GM12878 (cell line): ENCODE measurements at regions not wholly inside any gene's neighbourhood (a gene's known extent, or its start where the extent isn't known, plus 50 kb on each side); places are given as distances from the start of the nearest gene placed in this dataset.

ENCODE experiments used
- ATAC-seq: fragments of 200-7000 bp; cut with Tn5 transposase; 3 replicates; pipeline ENCODE4 v1.9.1; 2020; ENCODE audit warnings: mild to moderate bottlenecking, moderate library complexity
- BruUV-seq: library from RNA; stranded (reverse); fragments of 400-500 nt; replicated peaks from 2 replicates; lab custom pipeline; 2021; lab: Mats Ljungman, UMichigan
- CTCF ChIA-PET: fragments of 300-600 bp; sonication (Branson Sonifier 250); formaldehyde crosslinking; extraction: SDS; loops from one replicate; lab custom pipeline; 2021; ENCODE audit warnings: inconsistent platforms; lab: Yijun Ruan, JAX
- POLR2A ChIA-PET: fragments of 350-600 bp; formaldehyde crosslinking; extraction: SDS; loops from one replicate; lab custom pipeline; 2021; ENCODE audit warnings: inconsistent platforms; lab: Charles Lee
- RAD21 ChIA-PET: fragments of 300-600 bp; sonication (Branson Sonifier 250); formaldehyde crosslinking; loops from one replicate; lab custom pipeline; 2023; ENCODE audit warnings: antibody characterized with exemption; ENCODE audit not compliant: unreplicated experiment; lab: Charles Lee
- SMC1A ChIA-PET: fragments of 300-600 bp; sonication (Branson Sonifier 250); formaldehyde crosslinking; loops from one replicate; lab custom pipeline; 2023; ENCODE audit not compliant: unreplicated experiment, uncharacterized antibody; lab: Charles Lee
- DNase-seq: peaks from one replicate; pipeline ENCODE4 v3.0.0-alpha.2; 2011; ENCODE audit warnings: low read depth, low spot score
- FAIRE-seq: peaks from 3 replicates; lab custom pipeline; 2011; peaks lifted over from hg19 to GRCh38; lab: Jason Lieb, UNC
- H2AFZ ChIP-seq: 2 replicates; pipeline ENCODE4 v1.6.0; 2011; ENCODE audit warnings: low read depth, low read length, control low read depth; ENCODE audit not compliant: control insufficient read depth
- H3K27ac ChIP-seq: 2 replicates; pipeline ENCODE4 v1.5.1; 2011; ENCODE audit warnings: control low read depth; ENCODE audit not compliant: control insufficient read depth, insufficient read depth
- H3K27me3 ChIP-seq, 2 experiments: replicated peaks in 1 of 2; 2 replicates each; pipeline versions ENCODE4 v1.6.0 to v1.6.1; 2011; ENCODE audit warnings: low read length in 1 of 2; ENCODE audit not compliant: control insufficient read depth in 2 of 2, insufficient read depth in 2 of 2
- H3K36me3 ChIP-seq, 2 experiments: 2 replicates each; pipeline ENCODE4 v1.5.1; 2011; ENCODE audit warnings: low read length in 1 of 2; ENCODE audit not compliant: control insufficient read depth in 2 of 2, insufficient read depth in 2 of 2
- H3K4me1 ChIP-seq: 2 replicates; pipeline ENCODE4 v1.6.1; 2011; ENCODE audit warnings: mild to moderate bottlenecking, low read length, moderate library complexity, mixed read lengths; ENCODE audit not compliant: control insufficient read depth, insufficient read depth
- H3K4me2 ChIP-seq: 2 replicates; pipeline ENCODE4 v1.6.0; 2011; ENCODE audit warnings: control low read depth; ENCODE audit not compliant: control insufficient read depth, insufficient read depth
- H3K4me3 ChIP-seq: fragments of 200-600 bp; sonication (generic); 2 replicates; pipeline ENCODE4 v1.5.1; 2016
- H3K79me2 ChIP-seq: 2 replicates; pipeline ENCODE4 v1.6.0; 2011; ENCODE audit warnings: low read length; ENCODE audit not compliant: control insufficient read depth, insufficient read depth
- H3K9ac ChIP-seq: 2 replicates; pipeline ENCODE4 v1.8.0; 2011; ENCODE audit warnings: low read length, control low read depth, mixed read lengths; ENCODE audit not compliant: control insufficient read depth, insufficient read depth
- H3K9me3 ChIP-seq: replicated peaks from 3 replicates; pipeline ENCODE4 v1.5.1; 2011; ENCODE audit warnings: mild to moderate bottlenecking, low read length; ENCODE audit not compliant: control insufficient read depth, insufficient read depth
- H4K20me1 ChIP-seq: 2 replicates; pipeline ENCODE4 v1.6.0; 2011; ENCODE audit not compliant: control insufficient read depth, insufficient read depth
- BCL11A ChIP-seq: IDR thresholded peaks from 2 replicates; pipeline ENCODE4 v1.6.1; 2011; ENCODE audit warnings: low read depth, low read length
- CHD1 ChIP-seq: IDR thresholded peaks from 2 replicates; pipeline ENCODE4 v1.6.1; 2012; ENCODE audit warnings: low read depth, low read length, improper control_type of control experiment
- CHD2 ChIP-seq: IDR thresholded peaks from 2 replicates; pipeline ENCODE4 v1.6.1; 2011; ENCODE audit warnings: low read depth, low read length, improper control_type of control experiment, borderline replicate concordance
- DPF2 ChIP-seq: fragments of 450-650 bp; IDR thresholded peaks from 2 replicates; pipeline ENCODE4 v1.6.1; 2017; ENCODE audit warnings: mild to moderate bottlenecking
- FOS ChIP-seq: IDR thresholded peaks from 3 replicates; pipeline ENCODE4 v1.6.1; 2011; ENCODE audit warnings: borderline replicate concordance; ENCODE audit not compliant: insufficient read length; ENCODE audit errors: extremely low read depth
- FOXK2 ChIP-seq: fragments of 450-650 bp; IDR thresholded peaks from 2 replicates; pipeline ENCODE4 v1.6.1; 2017; ENCODE audit warnings: mild to moderate bottlenecking, moderate library complexity
- IKZF1 ChIP-seq: fragments of 450-650 bp; conservative IDR thresholded peaks from 2 replicates; pipeline ENCODE4 v1.6.1; 2017; ENCODE audit warnings: antibody characterized with exemption, mild to moderate bottlenecking
- IKZF2 ChIP-seq, 2 experiments: fragments of 450-650 bp; IDR thresholded peaks; 2 replicates each; pipeline ENCODE4 v1.6.1; 2017; ENCODE audit warnings: mild to moderate bottlenecking in 2 of 2, moderate library complexity in 2 of 2
- IRF4 ChIP-seq: IDR thresholded peaks from 2 replicates; pipeline ENCODE4 v1.6.1; 2011; ENCODE audit warnings: low read depth, low read length
- JUNB ChIP-seq: IDR thresholded peaks from 2 replicates; pipeline ENCODE4 v1.6.1; 2016; ENCODE audit warnings: antibody characterized with exemption, mild to moderate bottlenecking
- JUND ChIP-seq: IDR thresholded peaks from 2 replicates; pipeline ENCODE4 v1.6.1; 2012; ENCODE audit warnings: low read depth, mild to moderate bottlenecking, low read length, improper control_type of control experiment, moderate library complexity
- MXI1 ChIP-seq: fragments of 150-350 bp; IDR thresholded peaks from 2 replicates; pipeline ENCODE4 v1.6.1; 2011; ENCODE audit warnings: low read depth, mild to moderate bottlenecking, inconsistent platforms, low read length, improper control_type of control experiment
- NR2C1 ChIP-seq: fragments of 450-650 bp; IDR thresholded peaks from 2 replicates; pipeline ENCODE4 v1.6.1; 2017; ENCODE audit warnings: antibody characterized with exemption, mild to moderate bottlenecking, moderate library complexity
- POLR2AphosphoS2 ChIP-seq: IDR thresholded peaks from 2 replicates; pipeline ENCODE4 v1.6.1; 2011; ENCODE audit warnings: low read depth, mild to moderate bottlenecking, low read length, improper control_type of control experiment, moderate library complexity
- RCOR1 ChIP-seq: conservative IDR thresholded peaks from 2 replicates; pipeline ENCODE4 v1.6.1; 2012; ENCODE audit warnings: low read depth, low read length, improper control_type of control experiment
- SMAD1 ChIP-seq: fragments of 450-650 bp; IDR thresholded peaks from 2 replicates; pipeline ENCODE4 v1.6.1; 2018; ENCODE audit warnings: mild to moderate bottlenecking, low read depth; ENCODE audit not compliant: partially characterized antibody
- SMARCA5 ChIP-seq: fragments of 450-650 bp; IDR thresholded peaks from 2 replicates; pipeline ENCODE4 v1.6.1; 2017; ENCODE audit warnings: mild to moderate bottlenecking
- SMC3 ChIP-seq: IDR thresholded peaks from 2 replicates; pipeline ENCODE4 v1.6.1; 2011; ENCODE audit warnings: low read length, improper control_type of control experiment, borderline replicate concordance
- SREBF1 ChIP-seq: IDR thresholded peaks from 2 replicates; pipeline ENCODE4 v1.6.1; 2012; ENCODE audit warnings: mild to moderate bottlenecking, low read length
- TBL1XR1 ChIP-seq: IDR thresholded peaks from 2 replicates; pipeline ENCODE4 v1.6.1; 2012; ENCODE audit warnings: low read depth, low read length, improper control_type of control experiment
- TCF12 ChIP-seq: IDR thresholded peaks from 2 replicates; pipeline ENCODE4 v1.6.1; 2011; ENCODE audit warnings: low read depth, mild to moderate bottlenecking, low read length
- ZNF217 ChIP-seq: fragments of 450-650 bp; IDR thresholded peaks from 2 replicates; pipeline ENCODE4 v1.6.1; 2017; ENCODE audit warnings: antibody characterized with exemption, mild to moderate bottlenecking
- WGBS: methylation state at CpG from one replicate; pipeline ENCODE4 v1.1.6; 2016; ENCODE audit warnings: low lambda C conversion rate; ENCODE audit not compliant: insufficient replicate concordance, insufficient coverage; ENCODE audit errors: missing lambda C conversion rate; 5-methylcytosine and 5-hydroxymethylcytosine counted together
- in situ Hi-C: fragments of 300-500 bp; cut with MboI; formaldehyde crosslinking; loops from 9 replicates; pipeline ENCODE4 v1.14.3; 2018; ENCODE audit warnings: mixed read lengths
- intact Hi-C: fragments of 100-400 bp; cut with micrococcal nuclease; formaldehyde crosslinking; loops from one replicate; pipeline ENCODE4 v1.14.2; 2022; ENCODE audit not compliant: unreplicated experiment
- TF ChIP-seq, protein P1 (sequence below): IDR thresholded peaks from 2 replicates; pipeline ENCODE4 v1.6.1; 2011; ENCODE audit warnings: borderline replicate concordance, low read depth, mild to moderate bottlenecking, moderate library complexity, mixed read lengths, low read length; ENCODE audit not compliant: insufficient read depth; ENCODE audit errors: extremely low read length
- TF ChIP-seq, protein P2 (sequence below): IDR thresholded peaks from 2 replicates; pipeline ENCODE4 v1.6.1; 2012; ENCODE audit warnings: low read depth, low read length, improper control_type of control experiment

DNA sequence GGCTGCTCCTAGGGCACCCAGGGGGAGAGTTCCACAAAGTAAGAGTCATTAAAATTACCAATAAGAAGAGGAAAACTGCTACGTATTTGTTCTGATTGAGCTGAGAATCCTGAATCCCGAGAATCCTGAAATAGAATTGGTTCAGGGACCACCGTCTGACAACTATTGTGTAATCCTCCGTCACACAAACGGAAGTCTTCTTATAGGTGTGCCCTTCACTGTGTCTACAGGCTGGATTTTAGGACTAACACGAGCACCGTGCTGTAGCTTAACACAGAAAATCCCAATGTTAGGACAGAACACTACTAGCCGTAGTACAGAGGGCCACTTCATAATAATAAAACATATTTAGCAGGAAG is 50.6 kb upstream of the RNF182 start (continued):
- TF ChIP-seq, protein P1, sequence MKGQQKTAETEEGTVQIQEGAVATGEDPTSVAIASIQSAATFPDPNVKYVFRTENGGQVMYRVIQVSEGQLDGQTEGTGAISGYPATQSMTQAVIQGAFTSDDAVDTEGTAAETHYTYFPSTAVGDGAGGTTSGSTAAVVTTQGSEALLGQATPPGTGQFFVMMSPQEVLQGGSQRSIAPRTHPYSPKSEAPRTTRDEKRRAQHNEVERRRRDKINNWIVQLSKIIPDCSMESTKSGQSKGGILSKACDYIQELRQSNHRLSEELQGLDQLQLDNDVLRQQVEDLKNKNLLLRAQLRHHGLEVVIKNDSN = no peak
- TF ChIP-seq JUND (no peak), CHD1 (no peak), IKZF1 (no peak), BCL11A (no peak)

DNA sequence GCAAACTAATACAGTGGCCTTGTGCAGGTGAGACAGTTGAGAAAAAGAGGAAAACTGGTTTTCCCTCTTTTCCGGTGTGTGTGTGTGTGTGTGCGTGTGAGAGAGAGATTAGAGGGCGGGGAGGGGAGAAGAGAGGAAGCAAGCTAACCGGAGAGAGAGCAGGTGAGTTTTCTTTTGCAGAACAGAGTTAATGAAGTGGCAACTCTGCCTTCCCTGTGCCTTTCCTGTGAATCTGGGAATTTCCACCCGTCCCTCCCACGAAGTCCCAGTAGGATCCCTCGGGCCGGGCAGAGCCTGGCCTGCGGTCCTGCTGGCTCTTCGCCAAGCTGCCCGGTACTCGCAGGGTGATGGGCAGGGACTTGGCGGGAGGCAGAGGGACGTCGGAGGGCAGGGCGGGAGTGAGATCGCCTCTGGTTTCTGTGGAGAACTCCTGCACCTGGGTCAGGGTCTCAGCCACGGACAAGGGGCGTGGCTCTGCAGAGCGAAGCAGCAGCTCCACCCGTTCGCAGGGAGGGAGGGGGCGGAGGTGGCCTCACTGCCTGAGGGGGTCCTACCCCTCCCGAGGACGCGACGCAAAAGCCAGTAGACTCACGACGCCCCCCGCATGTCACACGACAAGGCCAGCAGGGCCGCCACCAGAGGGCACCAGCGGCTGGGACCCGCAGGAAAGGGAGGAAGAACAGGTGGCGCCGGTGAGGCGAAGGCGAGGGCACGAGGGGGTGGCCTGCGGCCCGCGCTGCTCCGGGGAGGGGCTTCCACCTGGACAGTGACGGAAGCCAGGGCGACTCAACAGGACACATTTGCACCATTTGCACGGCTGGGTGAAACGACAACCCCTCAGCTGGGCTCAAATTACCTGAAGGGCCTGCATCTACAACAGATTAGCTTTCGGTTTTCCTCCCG is 51.2 kb upstream of the RNF182 start:
- DNase-seq (peak; percentile 5), FAIRE-seq (no peak), ATAC-seq (peak; percentile 87)
- SMC1A ChIA-PET = interaction anchor here (0.6 to 2.5 kb wide), 5 partner anchors 62 to 275 kb away, joined by 3 to 23 read pairs (median 3); no protein-coding TSS in a partner anchor
- no peaks in the 10 kb centered on the region for H4K20me1 ChIP-seq
- peak overlapping the region; percentile 80 for H2AFZ ChIP-seq
- H3K4me3 ChIP-seq = peak overlapping the region; percentile 47; the same call in 1 of the 2 replicates
- POLR2A ChIA-PET = no interaction called here
- WGBS = 3% methylated on average over 48 of the region's 49 CpGs
- in situ Hi-C loops (no loop called here), intact Hi-C loops (loop anchor here (5.0 kb wide), 1 partner anchor 76 kb away; no protein-coding TSS in a partner anchor)
- no peaks in the 10 kb centered on the region; the same call in 2 of the 3 replicates for H3K9me3 ChIP-seq
- CTCF ChIA-PET = interaction anchor here (0.7 to 2.1 kb wide), 13 partner anchors 12 to 591 kb away, joined by 3 to 19 read pairs (median 3); no protein-coding TSS in a partner anchor
- H3K79me2 ChIP-seq = no peaks in the 10 kb centered on the region
- H3K9ac ChIP-seq = peak overlapping the region; percentile 38; the same call in 1 of the 2 replicates
- no peaks in the 10 kb centered on the region for H3K27me3 ChIP-seq
- H3K27ac ChIP-seq = no peak overlapping the region
- H3K36me3 ChIP-seq = no peaks in the 10 kb centered on the region
- H3K4me2 ChIP-seq = peak overlapping the region; percentile 97
- no TSS peak for BruUV-seq
- peaks cover 5% of the 10 kb centered on the region for H3K4me1 ChIP-seq
- RAD21 ChIA-PET = interaction anchor here (1.0 to 2.6 kb wide), 2 partner anchors 193 to 276 kb away, joined by 3 to 10 read pairs; no protein-coding TSS in a partner anchor
- TF ChIP-seq FOS (no peak), ZNF217 (no peak), JUNB (no peak), POLR2AphosphoS2 (no peak), MXI1 (no peak), SREBF1 (no peak), RCOR1 (no peak), DPF2 (no peak), SMC3 (peak; percentile 50), TCF12 (peak; percentile 80), TBL1XR1 (no peak), SMAD1 (no peak), CHD2 (no peak), NR2C1 (no peak), IKZF2 (IDR thresholded peaks at IDR 0.05) (no peak), SMARCA5 (peak; percentile 59; the same call in 1 of the 2 replicates), FOXK2 (no peak), IRF4 (no peak)
- TF ChIP-seq, protein P2, sequence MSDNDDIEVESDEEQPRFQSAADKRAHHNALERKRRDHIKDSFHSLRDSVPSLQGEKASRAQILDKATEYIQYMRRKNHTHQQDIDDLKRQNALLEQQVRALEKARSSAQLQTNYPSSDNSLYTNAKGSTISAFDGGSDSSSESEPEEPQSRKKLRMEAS = peak; percentile 37; the same call in 1 of the 2 replicates
